ENCODE measurements at regions not wholly inside any gene's neighbourhood (a gene's known extent, or its start where the extent isn't known, plus 50 kb on each side); places are given as distances from the start of the nearest gene placed in this dataset.

DNA sequence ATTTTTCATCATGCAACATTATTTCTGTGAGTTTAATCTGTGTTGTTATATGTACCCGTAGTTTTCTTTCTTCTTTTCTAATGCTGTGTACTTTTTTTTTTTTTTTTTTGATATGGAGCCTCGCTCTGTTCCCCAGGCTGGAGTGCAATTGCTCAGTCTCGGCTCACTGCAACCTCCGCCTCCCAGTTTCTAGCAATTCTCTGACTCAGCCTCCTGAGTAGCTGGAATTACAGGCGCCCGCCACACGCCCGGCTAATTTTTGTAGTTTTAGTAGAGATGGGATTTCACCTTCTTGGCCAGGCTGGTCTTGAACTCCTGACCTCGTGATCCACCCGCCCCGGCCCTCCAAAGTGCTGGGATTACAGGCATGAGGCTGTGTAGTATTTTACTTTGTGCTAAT is 155.4 kb downstream of the GALR1 start:
- TF ChIP-seq, protein P1, sequence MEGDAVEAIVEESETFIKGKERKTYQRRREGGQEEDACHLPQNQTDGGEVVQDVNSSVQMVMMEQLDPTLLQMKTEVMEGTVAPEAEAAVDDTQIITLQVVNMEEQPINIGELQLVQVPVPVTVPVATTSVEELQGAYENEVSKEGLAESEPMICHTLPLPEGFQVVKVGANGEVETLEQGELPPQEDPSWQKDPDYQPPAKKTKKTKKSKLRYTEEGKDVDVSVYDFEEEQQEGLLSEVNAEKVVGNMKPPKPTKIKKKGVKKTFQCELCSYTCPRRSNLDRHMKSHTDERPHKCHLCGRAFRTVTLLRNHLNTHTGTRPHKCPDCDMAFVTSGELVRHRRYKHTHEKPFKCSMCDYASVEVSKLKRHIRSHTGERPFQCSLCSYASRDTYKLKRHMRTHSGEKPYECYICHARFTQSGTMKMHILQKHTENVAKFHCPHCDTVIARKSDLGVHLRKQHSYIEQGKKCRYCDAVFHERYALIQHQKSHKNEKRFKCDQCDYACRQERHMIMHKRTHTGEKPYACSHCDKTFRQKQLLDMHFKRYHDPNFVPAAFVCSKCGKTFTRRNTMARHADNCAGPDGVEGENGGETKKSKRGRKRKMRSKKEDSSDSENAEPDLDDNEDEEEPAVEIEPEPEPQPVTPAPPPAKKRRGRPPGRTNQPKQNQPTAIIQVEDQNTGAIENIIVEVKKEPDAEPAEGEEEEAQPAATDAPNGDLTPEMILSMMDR (IDR thresholded peaks at IDR 0.05) = no peak
- no peak for TF ChIP-seq POLR2A (IDR thresholded peaks at IDR 0.05)
